IMR-90 (cell line): ENCODE measurements at regions not wholly inside any gene's neighbourhood (a gene's known extent, or its start where the extent isn't known, plus 50 kb on each side); places are given as distances from the start of the nearest gene placed in this dataset.

ENCODE experiments used
- ATAC-seq: fragments of 200-7000 bp; cut with Tn5 transposase; 2 replicates; pipeline ENCODE4 v1.9.1; 2020; ENCODE audit warnings: low read depth, mild to moderate bottlenecking, moderate library complexity
- BruUV-seq: library from RNA; stranded (reverse); fragments of 400-500 nt; replicated peaks from 2 replicates; lab custom pipeline; 2021; lab: Mats Ljungman, UMichigan
- CTCF ChIA-PET: fragments of 300-600 bp; formaldehyde crosslinking; extraction: SDS; loops from one replicate; lab custom pipeline; 2021; ENCODE audit warnings: antibody characterized with exemption; lab: Yijun Ruan, JAX
- POLR2A ChIA-PET: fragments of 300-600 bp; sonication (Branson Sonifier 250); formaldehyde crosslinking; loops from one replicate; lab custom pipeline; 2022; ENCODE audit warnings: antibody characterized with exemption; ENCODE audit not compliant: unreplicated experiment; lab: Charles Lee
- DNase-seq: peaks from one replicate; pipeline ENCODE4 v3.0.0; 2013
- H2AFZ ChIP-seq: replicated peaks from 2 replicates; pipeline ENCODE3; 2013; ENCODE audit warnings: low read length, mild to moderate bottlenecking; ENCODE audit not compliant: poor library complexity
- H2AK5ac ChIP-seq: 2 replicates; pipeline ENCODE4 v1.6.1; 2013; ENCODE audit warnings: low read depth, low read length, inconsistent platforms
- H2AK9ac ChIP-seq: replicated peaks from 2 replicates; pipeline ENCODE3; 2013; ENCODE audit warnings: mild to moderate bottlenecking, low read depth, low read length, moderate library complexity; ENCODE audit not compliant: poor library complexity
- H2BK120ac ChIP-seq: 2 replicates; pipeline ENCODE4 v1.6.1; 2013; ENCODE audit warnings: low read depth, low read length, inconsistent platforms
- H2BK15ac ChIP-seq: 3 replicates; pipeline ENCODE4 v1.6.1; 2013; ENCODE audit warnings: low read depth, low read length, inconsistent platforms
- H2BK20ac ChIP-seq: 2 replicates; pipeline ENCODE4 v1.6.1; 2013; ENCODE audit warnings: low read depth, mild to moderate bottlenecking, inconsistent platforms, low read length, moderate library complexity
- H2BK5ac ChIP-seq: 2 replicates; pipeline ENCODE4 v1.6.1; 2013; ENCODE audit warnings: mild to moderate bottlenecking, low read depth, low read length, inconsistent platforms; ENCODE audit not compliant: poor library complexity, severe bottlenecking
- H3K14ac ChIP-seq: replicated peaks from 2 replicates; pipeline ENCODE4 v1.6.1; 2013; ENCODE audit warnings: low read depth, low read length, inconsistent platforms
- H3K18ac ChIP-seq: 2 replicates; pipeline ENCODE4 v1.6.1; 2013; ENCODE audit warnings: low read depth, low read length, control low read depth
- H3K23ac ChIP-seq: 2 replicates; pipeline ENCODE4 v1.6.1; 2013; ENCODE audit warnings: low read depth, low read length, inconsistent platforms
- H3K27ac ChIP-seq: 2 replicates; pipeline ENCODE4 v1.5.1; 2013; ENCODE audit warnings: mild to moderate bottlenecking, control low read depth, low read length; ENCODE audit not compliant: insufficient read depth
- H3K27me3 ChIP-seq: 2 replicates; pipeline ENCODE4 v1.6.1; 2013; ENCODE audit warnings: low read length; ENCODE audit not compliant: control insufficient read depth, insufficient read depth
- H3K36me3 ChIP-seq: 2 replicates; pipeline ENCODE4 v1.6.1; 2013; ENCODE audit warnings: low read length, mixed read lengths; ENCODE audit not compliant: control insufficient read depth, insufficient read depth
- H3K4ac ChIP-seq: 2 replicates; pipeline ENCODE4 v1.6.1; 2013; ENCODE audit warnings: low read depth, low read length, inconsistent platforms
- H3K4me1 ChIP-seq: 2 replicates; pipeline ENCODE4 v1.6.1; 2013; ENCODE audit warnings: low read length, mixed read lengths; ENCODE audit not compliant: control insufficient read depth, insufficient read depth
- H3K4me2 ChIP-seq: 2 replicates; pipeline ENCODE4 v1.6.1; 2013; ENCODE audit warnings: low read depth, mild to moderate bottlenecking, control low read depth, low read length, moderate library complexity
- H3K4me3 ChIP-seq: 2 replicates; pipeline ENCODE4 v1.5.1; 2013; ENCODE audit warnings: low read depth, mild to moderate bottlenecking, control low read depth, low read length, moderate library complexity; ENCODE audit not compliant: insufficient read depth
- H3K56ac ChIP-seq: 2 replicates; pipeline ENCODE4 v1.6.1; 2013; ENCODE audit warnings: low read length, inconsistent platforms; ENCODE audit not compliant: insufficient read depth; ENCODE audit errors: extremely low read depth
- H3K79me1 ChIP-seq, 2 experiments: 2 replicates each; pipeline ENCODE4 v1.6.1; 2013; ENCODE audit warnings: low read length in 2 of 2, inconsistent platforms in 1 of 2, low read depth in 1 of 2
- H3K9ac ChIP-seq: 2 replicates; pipeline ENCODE4 v1.6.1; 2013; ENCODE audit warnings: low read depth, low read length, control low read depth
- H3K9me1 ChIP-seq: 2 replicates; pipeline ENCODE4 v1.6.1; 2013; ENCODE audit warnings: low read length, inconsistent platforms; ENCODE audit not compliant: insufficient read depth
- H3K9me3 ChIP-seq: 2 replicates; pipeline ENCODE4 v1.6.1; 2013; ENCODE audit warnings: low read length; ENCODE audit not compliant: control insufficient read depth, insufficient read depth
- H4K20me1 ChIP-seq: 2 replicates; pipeline ENCODE4 v1.6.1; 2013; ENCODE audit warnings: low read length, inconsistent platforms; ENCODE audit not compliant: insufficient read depth
- H4K5ac ChIP-seq: 2 replicates; pipeline ENCODE4 v1.6.1; 2013; ENCODE audit warnings: mild to moderate bottlenecking, low read depth, low read length, control low read depth
- H4K8ac ChIP-seq, 2 experiments: 2 replicates each; pipeline ENCODE4 v1.6.1; 2013; ENCODE audit warnings: low read depth in 2 of 2, low read length in 2 of 2, control low read depth in 1 of 2, inconsistent platforms in 1 of 2
- H4K91ac ChIP-seq: 2 replicates; pipeline ENCODE4 v1.6.1; 2013; ENCODE audit warnings: low read depth, low read length, inconsistent platforms; ENCODE audit not compliant: insufficient read depth
- BHLHE40 ChIP-seq: fragments of 150-350 bp; IDR thresholded peaks from 2 replicates; pipeline ENCODE4 v1.6.1; 2016; ENCODE audit warnings: mild to moderate bottlenecking, low read depth, low read length
- CEBPB ChIP-seq: IDR thresholded peaks from 2 replicates; pipeline ENCODE4 v1.6.1; 2012; ENCODE audit warnings: low read depth, low read length, improper control_type of control experiment
- CHD1 ChIP-seq: IDR thresholded peaks from 2 replicates; pipeline ENCODE4 v1.6.1; 2012; ENCODE audit warnings: low read depth, low read length, improper control_type of control experiment
- FOS ChIP-seq: fragments of 150-350 bp; IDR thresholded peaks from 2 replicates; pipeline ENCODE4 v1.6.1; 2016; ENCODE audit warnings: low read depth, low read length
- MAFK ChIP-seq: IDR thresholded peaks from 2 replicates; pipeline ENCODE4 v1.6.1; 2012; ENCODE audit warnings: low read depth, low read length, improper control_type of control experiment
- RFX5 ChIP-seq: IDR thresholded peaks from 2 replicates; pipeline ENCODE4 v1.8.0; 2012; ENCODE audit warnings: low read depth, mild to moderate bottlenecking, low read length, moderate library complexity
- SMC3 ChIP-seq: fragments of 150-350 bp; IDR thresholded peaks from 2 replicates; pipeline ENCODE4 v1.6.1; 2016; ENCODE audit warnings: low read depth, mild to moderate bottlenecking, antibody characterized with exemption, low read length, moderate library complexity
- WGBS, 2 experiments: methylation state at CpG; one replicate each; pipeline versions ENCODE4 v1.1.5 to v1.1.7; 2013; ENCODE audit warnings: missing lambda C conversion rate in 2 of 2; ENCODE audit not compliant: insufficient read length in 1 of 2; ENCODE audit errors: extremely low coverage in 2 of 2; 5-methylcytosine and 5-hydroxymethylcytosine counted together
- dilution Hi-C: fragments of 300-500 bp; cut with HindIII; formaldehyde crosslinking; loops from one replicate; pipeline ENCODE4 v1.14.3; 2018; ENCODE audit warnings: low sequenced_read_pairs; ENCODE audit not compliant: unreplicated experiment
- in situ Hi-C: fragments of 300-500 bp; cut with MboI; formaldehyde crosslinking; loops from 3 replicates; pipeline ENCODE4 v1.14.3; 2019; ENCODE audit warnings: low sequenced_read_pairs, inconsistent platforms, mixed read lengths
- intact Hi-C: fragments of 100-400 bp; cut with micrococcal nuclease; formaldehyde crosslinking; loops from 2 replicates; pipeline ENCODE4 v1.10.0; 2022
- TF ChIP-seq, protein P1 (sequence below): fragments of 150-350 bp; IDR thresholded peaks from 2 replicates; pipeline ENCODE4 v1.6.1; 2017; ENCODE audit warnings: mild to moderate bottlenecking, antibody characterized with exemption, low read length, low read depth
- TF ChIP-seq, protein P2 (sequence below): fragments of 150-350 bp; IDR thresholded peaks from 2 replicates; pipeline ENCODE4 v1.6.1; 2016; ENCODE audit warnings: low read depth, mild to moderate bottlenecking, low read length, moderate library complexity, borderline replicate concordance

DNA sequence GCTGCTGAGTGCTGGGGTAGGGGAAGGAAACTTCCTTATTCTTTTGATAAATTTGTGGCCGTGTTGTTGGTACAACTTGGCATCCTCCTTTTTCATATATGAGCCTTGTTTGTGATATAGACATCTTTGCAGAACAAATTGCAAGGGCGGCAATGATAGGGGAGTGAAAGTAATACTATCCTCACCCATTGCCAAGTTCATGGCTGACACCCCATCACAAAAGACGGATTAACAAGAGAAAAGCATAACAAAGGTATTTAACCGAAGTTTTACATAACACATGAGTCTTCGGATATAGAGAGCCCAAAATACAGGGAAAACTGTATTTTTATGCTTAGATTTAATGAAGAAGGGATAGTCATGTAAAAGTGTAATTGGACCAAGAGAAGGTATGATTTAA, 86.3 kb upstream of the TMPRSS2 start:
- Histone ChIP-seq H3K14ac (no peak overlapping the region), H2AK9ac (no peak overlapping the region), H3K9me3 (no peaks in the 10 kb centered on the region), H4K8ac (no peak overlapping the region), H4K5ac (no peak overlapping the region), H2BK15ac (no peak overlapping the region), H3K36me3 (no peaks in the 10 kb centered on the region), H3K23ac (no peak overlapping the region), H3K4me3 (no peak overlapping the region), H2BK5ac (no peak overlapping the region), H3K4ac (no peak overlapping the region), H4K20me1 (no peaks in the 10 kb centered on the region), H3K18ac (no peak overlapping the region), H3K79me1 (no peaks in the 10 kb centered on the region), H2AFZ (no peak overlapping the region), H2BK20ac (no peak overlapping the region), H3K9me1 (no peaks in the 10 kb centered on the region), H2BK120ac (no peak overlapping the region), H3K4me1 (no peaks in the 10 kb centered on the region), H3K56ac (no peak overlapping the region), H4K91ac (no peak overlapping the region), H2AK5ac (no peak overlapping the region), H3K27ac (no peak overlapping the region), H3K27me3 (peaks cover 27% of the 10 kb centered on the region), H3K4me2 (no peak overlapping the region), H3K9ac (no peak overlapping the region)
- TF ChIP-seq RFX5, result no peak
- TF ChIP-seq, protein P1, sequence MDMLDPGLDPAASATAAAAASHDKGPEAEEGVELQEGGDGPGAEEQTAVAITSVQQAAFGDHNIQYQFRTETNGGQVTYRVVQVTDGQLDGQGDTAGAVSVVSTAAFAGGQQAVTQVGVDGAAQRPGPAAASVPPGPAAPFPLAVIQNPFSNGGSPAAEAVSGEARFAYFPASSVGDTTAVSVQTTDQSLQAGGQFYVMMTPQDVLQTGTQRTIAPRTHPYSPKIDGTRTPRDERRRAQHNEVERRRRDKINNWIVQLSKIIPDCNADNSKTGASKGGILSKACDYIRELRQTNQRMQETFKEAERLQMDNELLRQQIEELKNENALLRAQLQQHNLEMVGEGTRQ, result no peak
- TF ChIP-seq, protein P2, sequence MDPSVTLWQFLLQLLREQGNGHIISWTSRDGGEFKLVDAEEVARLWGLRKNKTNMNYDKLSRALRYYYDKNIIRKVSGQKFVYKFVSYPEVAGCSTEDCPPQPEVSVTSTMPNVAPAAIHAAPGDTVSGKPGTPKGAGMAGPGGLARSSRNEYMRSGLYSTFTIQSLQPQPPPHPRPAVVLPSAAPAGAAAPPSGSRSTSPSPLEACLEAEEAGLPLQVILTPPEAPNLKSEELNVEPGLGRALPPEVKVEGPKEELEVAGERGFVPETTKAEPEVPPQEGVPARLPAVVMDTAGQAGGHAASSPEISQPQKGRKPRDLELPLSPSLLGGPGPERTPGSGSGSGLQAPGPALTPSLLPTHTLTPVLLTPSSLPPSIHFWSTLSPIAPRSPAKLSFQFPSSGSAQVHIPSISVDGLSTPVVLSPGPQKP, result no peak
- TF ChIP-seq FOS, result no peak
- no peak for TF ChIP-seq CEBPB
- TF ChIP-seq BHLHE40, result no peak
- no peak for TF ChIP-seq SMC3
- TF ChIP-seq MAFK, result no peak
- TF ChIP-seq CHD1, result no peak
- POLR2A ChIA-PET, result no interaction called here
- in situ Hi-C loops, result no loop called here
- ATAC-seq (no peak), DNase-seq (no peak)
- CTCF ChIA-PET, result no interaction called here
- 0% methylated on average over 1 of the region's 5 CpGs; no CpG with 5 or more reads in 1 of the 2 experiments for WGBS, 2 experiments
- BruUV-seq, result no TSS peak
- dilution Hi-C loops, result no loop called here
- intact Hi-C loops, result no loop called here
